NB4 (cell line): ENCODE measurements at regions not wholly inside any gene's neighbourhood (a gene's known extent, or its start where the extent isn't known, plus 50 kb on each side); places are given as distances from the start of the nearest gene placed in this dataset.
A peak's percentile ranks its signal among the peaks of the same experiment; 100 is the strongest.

Experiments used
- DNase-seq: peaks from one replicate; pipeline ENCODE4 v3.0.0; 2010; ENCODE audit warnings: low read depth
- H3K4me3 ChIP-seq: one replicate; pipeline ENCODE4 v1.5.1; 2011; ENCODE audit warnings: mild to moderate bottlenecking, low read depth, low read length, moderate library complexity
- CTCF ChIP-seq: IDR thresholded peaks from one replicate; pipeline ENCODE4 v1.5.1; 2012; ENCODE audit warnings: low read depth, low read length
- MAX ChIP-seq: IDR thresholded peaks from 2 replicates; pipeline ENCODE4 v1.6.1; 2011; ENCODE audit warnings: low read depth, low read length
- MYC ChIP-seq: IDR thresholded peaks from 2 replicates; pipeline ENCODE4 v1.6.1; 2011; ENCODE audit warnings: low read depth, low read length
- POLR2A ChIP-seq: IDR thresholded peaks from 2 replicates; pipeline ENCODE4 v1.6.1; 2011; ENCODE audit warnings: mild to moderate bottlenecking; ENCODE audit not compliant: insufficient read length; ENCODE audit errors: extremely low read depth

DNA sequence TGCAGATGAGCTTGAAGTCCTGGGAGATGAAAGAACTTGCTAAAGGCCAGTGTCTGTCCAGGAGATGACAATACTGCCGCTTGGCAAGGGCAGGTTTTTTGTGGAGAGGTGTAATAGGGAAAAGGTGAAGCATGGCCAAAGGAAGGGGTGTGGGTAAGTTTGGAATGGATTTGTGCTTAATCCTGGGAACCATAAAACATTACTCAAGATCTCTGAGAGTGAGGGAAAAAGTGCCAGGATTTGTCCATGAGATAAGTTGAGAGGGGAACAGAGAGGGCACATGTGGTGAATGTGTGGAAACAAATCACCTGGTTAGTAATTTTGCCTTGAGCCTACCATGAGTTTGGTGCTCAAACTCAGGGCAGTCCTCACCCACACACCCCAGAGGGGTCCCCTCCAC is 108.8 kb upstream of the CD180 start:
- TF ChIP-seq MAX = no peak
- TF ChIP-seq POLR2A = no peak
- no peak overlapping the region for H3K4me3 ChIP-seq
- DNase-seq = no peak

- no peak for TF ChIP-seq MYC
- no peak overlapping the region for H3K4me3 ChIP-seq
- DNase-seq = no peak
These were observed 106.8 kb upstream of the CD180 start for GRCh38 chr5:67303356-67303755.

- H3K4me3 ChIP-seq = no peak overlapping the region
- DNase-seq = peak; percentile 76
- TF ChIP-seq MYC (no peak), MAX (peak; percentile 86), POLR2A (no peak)
These were observed 104.8 kb upstream of the CD180 start for GRCh38 chr5:67301285-67301903.

- TF ChIP-seq POLR2A = no peak
- no peak for TF ChIP-seq MYC
- H3K4me3 ChIP-seq = no peak overlapping the region
- no peak for DNase-seq
These were observed 103.7 kb upstream of the CD180 start for GRCh38 chr5:67300326-67300725.

DNA sequence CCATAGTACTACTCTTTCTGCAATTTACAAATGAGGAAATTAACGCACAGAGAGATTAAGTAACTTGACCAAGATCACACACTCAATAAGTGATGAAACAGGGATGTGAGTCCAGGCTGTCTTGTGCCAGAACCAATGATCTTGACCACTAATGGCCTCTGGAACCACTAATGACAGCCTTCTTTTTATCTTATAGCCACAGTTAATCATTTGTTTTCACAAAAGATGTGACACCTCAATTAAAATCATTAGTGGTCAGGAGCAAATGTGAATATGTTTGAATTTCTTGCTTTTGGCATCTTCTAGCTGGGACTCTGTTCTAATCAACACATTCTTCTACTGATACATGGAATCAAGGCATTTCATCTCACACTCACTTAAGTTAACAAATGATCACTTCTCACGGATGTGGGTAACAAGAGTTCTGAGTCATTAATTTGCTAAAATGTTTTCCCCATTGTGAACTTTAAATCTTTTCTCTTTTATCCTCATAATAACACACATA is 102.7 kb upstream of the CD180 start:
- DNase-seq = no peak
- TF ChIP-seq POLR2A (no peak), CTCF (no peak)
- H3K4me3 ChIP-seq = no peak overlapping the region

- DNase-seq = no peak
These were observed 101.4 kb upstream of the CD180 start for GRCh38 chr5:67297802-67298532.

GRCh38 chr5:67297376-67297775 is 100.8 kb upstream of the CD180 start:
- H3K4me3 ChIP-seq = no peak overlapping the region
- TF ChIP-seq MAX = no peak
- TF ChIP-seq CTCF = no peak
- TF ChIP-seq POLR2A = no peak
- TF ChIP-seq MYC = no peak
- no peak for DNase-seq

More at GRCh38 chr5:67297802-67298532, 101.4 kb upstream of the CD180 start:
- no peak for TF ChIP-seq CTCF
- TF ChIP-seq POLR2A = no peak
- TF ChIP-seq MAX = no peak
- no peak for TF ChIP-seq MYC
- no peak overlapping the region for H3K4me3 ChIP-seq

DNA sequence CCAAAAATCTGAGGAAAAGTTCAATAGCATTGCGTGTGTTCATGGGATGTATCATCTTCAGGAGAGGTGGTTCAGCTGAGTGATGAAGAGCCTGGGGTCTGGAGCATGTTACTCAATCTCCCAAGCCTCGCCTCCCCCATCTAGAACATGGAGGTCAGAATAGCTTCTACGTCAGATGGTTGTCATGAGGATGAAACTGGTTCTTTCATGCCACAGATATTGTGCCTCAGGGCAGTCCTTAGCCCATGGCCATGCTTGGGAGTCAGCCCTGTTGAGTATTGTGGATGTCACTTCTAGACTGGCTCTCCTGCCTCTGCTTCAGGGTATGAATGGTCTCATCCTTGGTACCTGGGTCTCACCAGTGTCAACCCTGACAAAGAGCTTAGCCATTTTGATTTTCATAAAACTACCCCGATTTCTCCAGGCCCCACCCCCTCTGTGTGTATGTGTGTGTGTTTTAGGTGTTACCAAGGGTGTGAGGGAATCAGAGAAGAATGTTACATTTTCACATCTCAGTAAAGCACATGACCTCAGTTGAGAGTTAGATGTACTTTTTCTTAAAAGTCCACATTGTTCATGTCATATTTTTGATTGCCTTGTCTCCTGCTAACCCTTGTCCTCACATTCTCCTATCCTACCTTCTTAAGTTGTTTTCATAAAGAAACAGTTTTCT is 97.8 kb upstream of the CD180 start:
- DNase-seq = no peak
- TF ChIP-seq POLR2A = no peak
- TF ChIP-seq MAX = no peak
- TF ChIP-seq MYC = no peak
- TF ChIP-seq CTCF = no peak
- no peak overlapping the region for H3K4me3 ChIP-seq
